Stromal cell of bone marrow (primary cell): ENCODE measurements at regions not wholly inside any gene's neighbourhood (a gene's known extent, or its start where the extent isn't known, plus 50 kb on each side); places are given as distances from the start of the nearest gene placed in this dataset.

Experiments used
- DNase-seq: peaks from one replicate; pipeline ENCODE4 v3.0.0-alpha.2; 2012; ENCODE audit warnings: low read depth

GRCh38 chr10:42973870-42974692 is 102.8 kb upstream of the RET start:
- no peak for DNase-seq

- DNase-seq = no peak
Measured at GRCh38 chr10:42974693-42975002, 102.2 kb upstream of the RET start.

- DNase-seq = no peak
Measured at GRCh38 chr10:42975005-42975493, 101.8 kb upstream of the RET start.

GRCh38 chr10:42975558-42976340 is 101.1 kb upstream of the RET start:
- DNase-seq = no peak

- no peak for DNase-seq
Measured at GRCh38 chr10:42976351-42977031, 100.4 kb upstream of the RET start.

- DNase-seq = no peak
Measured at GRCh38 chr10:42977032-42977416, 99.8 kb upstream of the RET start.

GRCh38 chr10:42979181-42979580 is 97.7 kb upstream of the RET start:
- no peak for DNase-seq

GRCh38 chr10:42979721-42980467 is 97.0 kb upstream of the RET start:
- no peak for DNase-seq

GRCh38 chr10:42980553-42981357 is 96.1 kb upstream of the RET start:
- DNase-seq = no peak

GRCh38 chr10:42981358-42982236 is 95.3 kb upstream of the RET start:
- no peak for DNase-seq

- no peak for DNase-seq
Measured at GRCh38 chr10:42982891-42983506, 93.9 kb upstream of the RET start.

GRCh38 chr10:42983591-42983990 is 93.3 kb upstream of the RET start:
- no peak for DNase-seq

GRCh38 chr10:42984035-42984610 is 92.7 kb upstream of the RET start:
- DNase-seq = no peak

GRCh38 chr10:42984761-42985325 is 92.0 kb upstream of the RET start:
- no peak for DNase-seq

GRCh38 chr10:42985436-42986316 is 91.2 kb upstream of the RET start:
- DNase-seq = no peak

- DNase-seq = no peak
Measured at GRCh38 chr10:42986633-42987032, 90.2 kb upstream of the RET start.

GRCh38 chr10:42987121-42987541 is 89.7 kb upstream of the RET start:
- DNase-seq = no peak

- DNase-seq = no peak
Measured at GRCh38 chr10:42987575-42987974, 89.3 kb upstream of the RET start.
